Neutrophil (primary cell): ENCODE measurements at regions not wholly inside any gene's neighbourhood (a gene's known extent, or its start where the extent isn't known, plus 50 kb on each side); places are given as distances from the start of the nearest gene placed in this dataset.

Experiments
- H3K27ac ChIP-seq: fragments of 200-600 bp; sonication (generic); 2 replicates; pipeline ENCODE4 v1.5.1; 2016; ENCODE audit warnings: mild to moderate bottlenecking, moderate library complexity
- H3K27me3 ChIP-seq: fragments of 200-600 bp; sonication (generic); 2 replicates; pipeline ENCODE4 v1.6.0; 2016; ENCODE audit warnings: mild to moderate bottlenecking
- H3K36me3 ChIP-seq: fragments of 200-600 bp; sonication (generic); 2 replicates; pipeline ENCODE4 v1.5.1; 2017
- H3K4me1 ChIP-seq, 2 experiments: fragments of 200-600 bp in 1 of 2; sonication (generic) in 1 of 2; 1 replicate in 1 of 2; 2 replicates in 1 of 2; pipeline versions ENCODE4 v1.5.1 to v1.6.1; 2013 to 2016; ENCODE audit warnings: low read depth in 1 of 2, low read length in 1 of 2, mild to moderate bottlenecking in 1 of 2, moderate library complexity in 1 of 2; ENCODE audit not compliant: control insufficient read depth in 1 of 2, insufficient read depth in 1 of 2
- H3K4me3 ChIP-seq, 2 experiments: fragments of 200-600 bp in 1 of 2; sonication (generic) in 1 of 2; 1 replicate in 1 of 2; 2 replicates in 1 of 2; pipeline ENCODE4 v1.5.1; 2013 to 2016; ENCODE audit warnings: low read depth in 1 of 2, low read length in 1 of 2, mild to moderate bottlenecking in 1 of 2, moderate library complexity in 1 of 2
- H3K9me3 ChIP-seq: fragments of 200-600 bp; sonication (generic); 2 replicates; pipeline ENCODE4 v1.5.1; 2016
- CTCF ChIP-seq: fragments of 200-600 bp; sonication (generic); IDR thresholded peaks from 2 replicates; pipeline ENCODE4 v1.5.1; 2016; ENCODE audit warnings: antibody characterized with exemption

GRCh38 chr7:69193061-69193460 is 405.2 kb upstream of the AUTS2 start:
- H3K27me3 ChIP-seq = no peaks in the 10 kb centered on the region
- TF ChIP-seq CTCF = no peak
- H3K9me3 ChIP-seq = no peaks in the 10 kb centered on the region
- H3K27ac ChIP-seq = no peak overlapping the region
- no peaks in the 10 kb centered on the region for H3K36me3 ChIP-seq
- no peaks in the 10 kb centered on the region for H3K4me1 ChIP-seq
- no peak overlapping the region for H3K4me3 ChIP-seq

GRCh38 chr7:69196593-69196992 is 401.7 kb upstream of the AUTS2 start:
- Histone ChIP-seq H3K9me3 (no peaks in the 10 kb centered on the region), H3K4me1 (no peaks in the 10 kb centered on the region), H3K4me3 (no peak overlapping the region), H3K27me3 (no peaks in the 10 kb centered on the region), H3K27ac (no peak overlapping the region), H3K36me3 (no peaks in the 10 kb centered on the region)
- TF ChIP-seq CTCF = no peak

GRCh38 chr7:69198250-69198649 is 400.0 kb upstream of the AUTS2 start:
- H3K27me3 ChIP-seq = no peaks in the 10 kb centered on the region
- H3K36me3 ChIP-seq = no peaks in the 10 kb centered on the region
- no peak for TF ChIP-seq CTCF
- no peak overlapping the region for H3K27ac ChIP-seq
- no peak overlapping the region for H3K4me3 ChIP-seq
- no peaks in the 10 kb centered on the region for H3K4me1 ChIP-seq
- H3K9me3 ChIP-seq = no peaks in the 10 kb centered on the region

GRCh38 chr7:69199041-69199440 is 399.2 kb upstream of the AUTS2 start:
- TF ChIP-seq CTCF = no peak
- Histone ChIP-seq H3K9me3 (no peaks in the 10 kb centered on the region), H3K27me3 (no peaks in the 10 kb centered on the region), H3K4me1 (no peaks in the 10 kb centered on the region), H3K4me3 (no peak overlapping the region), H3K36me3 (no peaks in the 10 kb centered on the region), H3K27ac (no peak overlapping the region)

- Histone ChIP-seq H3K36me3 (no peaks in the 10 kb centered on the region), H3K27ac (no peak overlapping the region), H3K9me3 (no peaks in the 10 kb centered on the region), H3K4me1 (no peaks in the 10 kb centered on the region), H3K4me3 (no peak overlapping the region), H3K27me3 (no peaks in the 10 kb centered on the region)
- TF ChIP-seq CTCF = no peak
Observed at GRCh38 chr7:69199661-69200060, 398.6 kb upstream of the AUTS2 start.

- H3K27me3 ChIP-seq = no peaks in the 10 kb centered on the region
- TF ChIP-seq CTCF = no peak
- no peaks in the 10 kb centered on the region for H3K36me3 ChIP-seq
- no peak overlapping the region for H3K4me3 ChIP-seq
- no peaks in the 10 kb centered on the region for H3K9me3 ChIP-seq
- H3K27ac ChIP-seq = no peak overlapping the region
- no peaks in the 10 kb centered on the region for H3K4me1 ChIP-seq
Observed at GRCh38 chr7:69203871-69204270, 394.4 kb upstream of the AUTS2 start.
